ENCODE measurements at regions not wholly inside any gene's neighbourhood (a gene's known extent, or its start where the extent isn't known, plus 50 kb on each side); places are given as distances from the start of the nearest gene placed in this dataset.
A peak's percentile ranks its signal among the peaks of the same experiment; 100 is the strongest.

DNA sequence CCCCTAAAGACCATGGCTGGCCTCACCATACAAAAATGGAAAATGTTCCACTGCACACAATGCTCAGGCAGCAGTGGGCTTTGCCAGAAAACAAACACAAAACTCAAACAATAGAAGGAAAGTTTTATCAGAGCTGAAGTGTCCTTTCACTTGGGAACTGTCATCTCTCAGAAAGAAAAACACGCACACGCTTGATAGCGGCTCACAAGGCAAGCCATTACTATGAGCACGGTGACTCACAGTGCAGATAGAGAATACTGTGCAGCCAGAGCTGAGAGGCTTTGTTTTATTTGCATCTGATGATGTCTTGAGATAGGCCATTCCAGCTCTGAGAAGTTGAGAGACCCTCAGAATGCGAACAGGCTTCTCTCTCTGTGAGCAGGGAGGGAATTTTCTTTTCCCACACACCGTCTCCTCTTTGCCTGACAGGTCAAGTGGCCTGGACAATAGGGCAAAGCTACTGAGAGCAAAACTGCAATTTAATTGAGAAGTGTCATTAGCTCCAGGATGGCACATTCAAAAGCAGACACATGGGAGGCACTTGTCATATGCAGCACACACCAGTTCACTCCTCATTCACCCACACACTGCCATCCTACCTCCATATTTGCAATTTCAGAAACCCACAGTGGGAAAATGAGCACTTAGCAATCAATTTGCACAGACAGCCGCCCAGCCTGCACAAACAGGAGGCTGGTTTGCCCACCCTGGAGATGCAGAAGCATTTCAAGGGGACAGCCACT lies 236.6 kb downstream of the SS18 start:
- no peak for DNase-seq
- intact Hi-C loops (cut with micrococcal nuclease): no loop called here
- Histone ChIP-seq H3K27me3 (ENCODE audit: low read depth) (peaks cover 9% of the 10 kb centered on the region), H3K4me3 (no peak overlapping the region), H3K36me3 (no peaks in the 10 kb centered on the region), H3K9me3 (replicated peaks) (no peaks in the 10 kb centered on the region), H3K4me1 (no peaks in the 10 kb centered on the region), H3K27ac (replicated peaks) (no peak overlapping the region)
- TF ChIP-seq, protein P1, sequence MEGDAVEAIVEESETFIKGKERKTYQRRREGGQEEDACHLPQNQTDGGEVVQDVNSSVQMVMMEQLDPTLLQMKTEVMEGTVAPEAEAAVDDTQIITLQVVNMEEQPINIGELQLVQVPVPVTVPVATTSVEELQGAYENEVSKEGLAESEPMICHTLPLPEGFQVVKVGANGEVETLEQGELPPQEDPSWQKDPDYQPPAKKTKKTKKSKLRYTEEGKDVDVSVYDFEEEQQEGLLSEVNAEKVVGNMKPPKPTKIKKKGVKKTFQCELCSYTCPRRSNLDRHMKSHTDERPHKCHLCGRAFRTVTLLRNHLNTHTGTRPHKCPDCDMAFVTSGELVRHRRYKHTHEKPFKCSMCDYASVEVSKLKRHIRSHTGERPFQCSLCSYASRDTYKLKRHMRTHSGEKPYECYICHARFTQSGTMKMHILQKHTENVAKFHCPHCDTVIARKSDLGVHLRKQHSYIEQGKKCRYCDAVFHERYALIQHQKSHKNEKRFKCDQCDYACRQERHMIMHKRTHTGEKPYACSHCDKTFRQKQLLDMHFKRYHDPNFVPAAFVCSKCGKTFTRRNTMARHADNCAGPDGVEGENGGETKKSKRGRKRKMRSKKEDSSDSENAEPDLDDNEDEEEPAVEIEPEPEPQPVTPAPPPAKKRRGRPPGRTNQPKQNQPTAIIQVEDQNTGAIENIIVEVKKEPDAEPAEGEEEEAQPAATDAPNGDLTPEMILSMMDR (IDR thresholded peaks at IDR 0.05; ENCODE audit: borderline replicate concordance): no peak

DNA sequence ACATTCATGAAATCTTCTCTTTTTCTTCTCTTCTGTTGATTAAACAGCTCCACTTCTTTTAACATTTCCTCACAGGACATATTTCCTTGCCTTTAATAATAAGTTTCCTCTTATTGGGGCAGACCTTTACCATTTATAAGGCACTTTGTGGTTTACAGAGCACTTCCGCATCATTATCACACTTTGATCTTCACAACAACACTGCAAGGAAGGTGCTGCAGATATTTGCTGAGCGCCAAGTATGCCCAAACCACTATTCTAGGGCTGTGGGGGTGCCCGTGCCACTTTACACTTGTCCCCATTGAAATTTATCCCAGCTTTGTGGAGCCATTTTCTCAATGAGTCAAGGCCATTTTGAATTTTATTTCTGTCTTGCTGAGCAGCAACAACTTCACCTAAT lies 246.6 kb downstream of the SS18 start:
- TF ChIP-seq, protein P1 (IDR thresholded peaks at IDR 0.05; ENCODE audit: borderline replicate concordance): no peak
- Histone ChIP-seq H3K9me3 (replicated peaks) (no peaks in the 10 kb centered on the region), H3K4me3 (no peak overlapping the region), H3K27ac (replicated peaks) (no peak overlapping the region), H3K27me3 (ENCODE audit: low read depth) (no peaks in the 10 kb centered on the region), H3K36me3 (no peaks in the 10 kb centered on the region), H3K4me1 (no peaks in the 10 kb centered on the region)
- intact Hi-C loops (cut with micrococcal nuclease): no loop called here
- DNase-seq: no peak

DNA sequence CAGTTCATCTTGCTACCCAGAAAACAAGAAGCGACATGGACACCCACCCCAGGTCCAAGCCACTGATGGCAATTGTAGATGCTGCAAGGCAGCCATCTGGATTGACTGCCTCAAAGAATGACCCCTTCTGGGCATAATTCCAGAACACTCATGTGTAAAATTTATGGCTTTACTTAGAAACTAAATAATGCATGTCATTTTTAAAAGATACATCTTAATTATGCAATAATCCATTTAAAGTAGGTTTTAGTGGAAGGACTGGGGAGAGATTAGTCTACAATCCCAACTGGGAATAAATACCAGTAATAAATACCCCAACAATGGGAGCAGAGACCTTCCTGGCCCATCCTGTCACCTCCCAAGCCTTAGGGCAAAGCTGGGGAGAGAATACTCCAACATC lies 247.7 kb downstream of the SS18 start:
- TF ChIP-seq, protein P1 (IDR thresholded peaks at IDR 0.05; ENCODE audit: borderline replicate concordance): no peak
- H3K27me3 ChIP-seq (ENCODE audit: low read depth): no peaks in the 10 kb centered on the region
- no peak overlapping the region for H3K4me3 ChIP-seq
- H3K27ac ChIP-seq (replicated peaks): no peak overlapping the region
- H3K36me3 ChIP-seq: no peaks in the 10 kb centered on the region
- no peaks in the 10 kb centered on the region for H3K4me1 ChIP-seq
- DNase-seq: no peak
- H3K9me3 ChIP-seq (replicated peaks): no peaks in the 10 kb centered on the region
- intact Hi-C loops (cut with micrococcal nuclease): no loop called here

GRCh38 chr18:25834061-25834460 lies 256.4 kb downstream of the SS18 start:
- H3K4me1 ChIP-seq: peaks cover 9% of the 10 kb centered on the region
- DNase-seq: no peak
- TF ChIP-seq, protein P1 (IDR thresholded peaks at IDR 0.05; ENCODE audit: borderline replicate concordance): no peak
- no peaks in the 10 kb centered on the region for H3K27me3 ChIP-seq (ENCODE audit: low read depth)
- H3K36me3 ChIP-seq: no peaks in the 10 kb centered on the region
- no peak overlapping the region for H3K4me3 ChIP-seq
- H3K9me3 ChIP-seq (replicated peaks): no peaks in the 10 kb centered on the region
- intact Hi-C loops (cut with micrococcal nuclease): loop anchor here (5.0 kb wide), 1 partner anchor 957 kb away; no protein-coding TSS in a partner anchor
- no peak overlapping the region for H3K27ac ChIP-seq (replicated peaks)

GRCh38 chr18:25832001-25832604 lies 258.3 kb downstream of the SS18 start:
- H3K36me3 ChIP-seq: no peaks in the 10 kb centered on the region
- H3K9me3 ChIP-seq (replicated peaks): no peaks in the 10 kb centered on the region
- H3K4me3 ChIP-seq: no peak overlapping the region
- no peak overlapping the region for H3K27ac ChIP-seq (replicated peaks)
- peaks cover 9% of the 10 kb centered on the region for H3K4me1 ChIP-seq
- no peaks in the 10 kb centered on the region for H3K27me3 ChIP-seq (ENCODE audit: low read depth)
- DNase-seq: peak; percentile 72
- intact Hi-C loops (cut with micrococcal nuclease): loop anchor here (5.0 kb wide), 1 partner anchor 955 kb away; no protein-coding TSS in a partner anchor
- TF ChIP-seq, protein P1 (IDR thresholded peaks at IDR 0.05; ENCODE audit: borderline replicate concordance): peak; percentile 85
